DND-41 (cell line): ENCODE measurements at regions not wholly inside any gene's neighbourhood (a gene's known extent, or its start where the extent isn't known, plus 50 kb on each side); places are given as distances from the start of the nearest gene placed in this dataset.
"Not testable (repeated sequence)": the region's sequence is repeated elsewhere in the genome, so short reads cannot be mapped to it uniquely, and the experiment has no call there.

Experiments used
- ATAC-seq: fragments of 200-7000 bp; cut with Tn5 transposase; 3 replicates; pipeline ENCODE4 v1.9.1; 2021; ENCODE audit warnings: low read depth; ENCODE audit not compliant: insufficient read depth
- DNase-seq: peaks from one replicate; pipeline ENCODE4 v3.0.0-alpha.2; 2020
- H2AFZ ChIP-seq: 2 replicates; pipeline ENCODE4 v1.6.0; 2012; ENCODE audit warnings: low read depth, low read length
- H3K27ac ChIP-seq: 2 replicates; pipeline ENCODE4 v1.5.1; 2012; ENCODE audit warnings: low read length, inconsistent platforms
- H3K27me3 ChIP-seq: fragments of 200-600 bp; sonication (generic); 2 replicates; pipeline ENCODE4 v1.6.0; 2012; ENCODE audit warnings: low read length, mild to moderate bottlenecking, inconsistent platforms; ENCODE audit not compliant: insufficient read depth, poor library complexity
- H3K36me3 ChIP-seq: 2 replicates; pipeline ENCODE4 v1.5.1; 2012; ENCODE audit warnings: low read length, inconsistent platforms; ENCODE audit not compliant: insufficient read depth
- H3K4me1 ChIP-seq: 2 replicates; pipeline ENCODE4 v1.5.1; 2012; ENCODE audit warnings: mild to moderate bottlenecking, low read length; ENCODE audit not compliant: insufficient read depth
- H3K4me2 ChIP-seq: 2 replicates; pipeline ENCODE4 v1.6.0; 2012; ENCODE audit warnings: mild to moderate bottlenecking, moderate library complexity, low read length, inconsistent platforms; ENCODE audit not compliant: insufficient read depth
- H3K4me3 ChIP-seq, 2 experiments: fragments of 200-600 bp in 1 of 2; shearing (Covaris generic) in 1 of 2; 2 replicates each; pipeline ENCODE4 v1.5.1; 2012 to 2016; ENCODE audit warnings: inconsistent platforms in 2 of 2, low read length in 2 of 2, mild to moderate bottlenecking in 2 of 2, low read depth in 1 of 2, moderate library complexity in 1 of 2
- H3K79me2 ChIP-seq: 2 replicates; pipeline ENCODE4 v1.6.0; 2012; ENCODE audit warnings: low read length, inconsistent platforms; ENCODE audit not compliant: insufficient read depth
- H3K9ac ChIP-seq: 2 replicates; pipeline ENCODE4 v1.6.0; 2012; ENCODE audit warnings: low read depth, mild to moderate bottlenecking, inconsistent platforms, low read length, moderate library complexity
- H3K9me3 ChIP-seq: 2 replicates; pipeline ENCODE4 v1.5.1; 2012; ENCODE audit warnings: low read length, moderate library complexity, mild to moderate bottlenecking, inconsistent platforms; ENCODE audit not compliant: insufficient read depth, severe bottlenecking
- H4K20me1 ChIP-seq: 2 replicates; pipeline ENCODE4 v1.6.0; 2012; ENCODE audit warnings: low read length; ENCODE audit not compliant: insufficient read depth
- CTCF ChIP-seq: IDR thresholded peaks from 2 replicates; pipeline ENCODE4 v1.5.1; 2012; ENCODE audit warnings: borderline replicate concordance, low read length, moderate library complexity, mild to moderate bottlenecking; ENCODE audit not compliant: poor library complexity, severe bottlenecking; ENCODE audit errors: extremely low read depth
- EZH2 ChIP-seq: IDR thresholded peaks from 3 replicates; pipeline ENCODE4 v1.6.1; 2012; ENCODE audit warnings: borderline replicate concordance, low read depth, mild to moderate bottlenecking, moderate library complexity, low read length, inconsistent platforms; ENCODE audit not compliant: severe bottlenecking

- TF ChIP-seq CTCF (no peak), EZH2 (no peak)
- H2AFZ ChIP-seq: no peak overlapping the region
- no peak overlapping the region for H3K9ac ChIP-seq
- H3K27ac ChIP-seq: no peak overlapping the region
- no peaks in the 10 kb centered on the region for H3K9me3 ChIP-seq
- H4K20me1 ChIP-seq: no peaks in the 10 kb centered on the region
- H3K4me1 ChIP-seq: no peaks in the 10 kb centered on the region
- no peaks in the 10 kb centered on the region for H3K27me3 ChIP-seq
- DNase-seq (no peak), ATAC-seq (no peak)
- H3K79me2 ChIP-seq: no peaks in the 10 kb centered on the region
- H3K36me3 ChIP-seq: no peaks in the 10 kb centered on the region
- H3K4me3 ChIP-seq: no peak overlapping the region
- H3K4me2 ChIP-seq: no peak overlapping the region
Measured at GRCh38 chr3:66557170-66557569, 56.3 kb upstream of the LRIG1 start.

- DNase-seq, H3K4me2 ChIP-seq, H3K9me3 ChIP-seq, H3K36me3 ChIP-seq, H3K4me3 ChIP-seq, H3K27me3 ChIP-seq, H3K4me1 ChIP-seq, H4K20me1 ChIP-seq, ATAC-seq, H3K9ac ChIP-seq, H3K79me2 ChIP-seq, H2AFZ ChIP-seq, H3K27ac ChIP-seq: not testable (repeated sequence)
Measured at GRCh38 chr3:66559924-66560323, 59.1 kb upstream of the LRIG1 start.

GRCh38 chr3:66561367-66561766, 60.5 kb upstream of the LRIG1 start:
- Histone ChIP-seq H4K20me1 (no peaks in the 10 kb centered on the region), H2AFZ (no peak overlapping the region), H3K27me3 (no peaks in the 10 kb centered on the region), H3K4me1 (no peaks in the 10 kb centered on the region), H3K4me2 (no peak overlapping the region), H3K27ac (no peak overlapping the region), H3K36me3 (no peaks in the 10 kb centered on the region), H3K79me2 (no peaks in the 10 kb centered on the region), H3K9me3 (no peaks in the 10 kb centered on the region), H3K9ac (no peak overlapping the region), H3K4me3 (no peak overlapping the region)
- DNase-seq (no peak), ATAC-seq (no peak)
- no peak for TF ChIP-seq EZH2
- no peak for TF ChIP-seq CTCF

- Histone ChIP-seq H3K9ac (no peak overlapping the region), H3K79me2 (no peaks in the 10 kb centered on the region), H3K4me2 (no peak overlapping the region), H2AFZ (no peak overlapping the region), H3K36me3 (no peaks in the 10 kb centered on the region), H3K9me3 (no peaks in the 10 kb centered on the region), H3K27me3 (no peaks in the 10 kb centered on the region), H3K27ac (no peak overlapping the region), H3K4me1 (no peaks in the 10 kb centered on the region), H4K20me1 (no peaks in the 10 kb centered on the region), H3K4me3 (no peak overlapping the region)
- ATAC-seq (no peak), DNase-seq (no peak)
- TF ChIP-seq CTCF (no peak), EZH2 (no peak)
Measured at GRCh38 chr3:66565301-66565700, 64.5 kb upstream of the LRIG1 start.
